Transverse colon (tissue), 3 donors: ENCODE measurements at regions not wholly inside any gene's neighbourhood (a gene's known extent, or its start where the extent isn't known, plus 50 kb on each side); places are given as distances from the start of the nearest gene placed in this dataset.

Experiments used
- CTCF ChIP-seq, 5 experiments: fragments of 200-600 bp in 3 of 5; fragments of 450-650 bp in 2 of 5; sonication (generic) in 3 of 5; IDR thresholded peaks; 1 replicate in 2 of 5; 2 replicates in 3 of 5; pipeline ENCODE4 v1.5.1; 2016 to 2017; ENCODE audit warnings: antibody characterized with exemption in 5 of 5, inconsistent platforms in 3 of 5, mild to moderate bottlenecking in 2 of 5, moderate library complexity in 1 of 5
- EP300 ChIP-seq: sonication (generic); formaldehyde crosslinking; IDR thresholded peaks from one replicate; pipeline ENCODE4 v1.6.1; 2017; ENCODE audit warnings: antibody characterized with exemption, low read depth
- POLR2A ChIP-seq: fragments of 450-650 bp; IDR thresholded peaks from one replicate; pipeline ENCODE4 v1.6.1; 2016; ENCODE audit warnings: antibody characterized with exemption, mild to moderate bottlenecking, moderate library complexity

GRCh38 chr22:46030231-46030880, 53.4 kb upstream of the WNT7B start:
- TF ChIP-seq CTCF (IDR thresholded peaks at IDR 0.05) (no peak), EP300 (no peak), POLR2A (no peak)
